Keratinocyte (primary cell): ENCODE measurements at regions not wholly inside any gene's neighbourhood (a gene's known extent, or its start where the extent isn't known, plus 50 kb on each side); places are given as distances from the start of the nearest gene placed in this dataset.

Experiments used
- DNase-seq: peaks from one replicate; pipeline ENCODE4 v3.0.0-alpha.2; 2011; ENCODE audit warnings: low read depth, missing footprints, low spot score
- FAIRE-seq: peaks from 2 replicates; lab custom pipeline; 2011; peaks lifted over from hg19 to GRCh38; lab: Jason Lieb, UNC
- H2AFZ ChIP-seq: 2 replicates; pipeline ENCODE4 v1.6.0; 2012; ENCODE audit warnings: low read length, control low read depth, inconsistent platforms; ENCODE audit not compliant: control insufficient read depth
- H3K27ac ChIP-seq: 2 replicates; pipeline ENCODE4 v1.5.1; 2011; ENCODE audit warnings: low read length; ENCODE audit not compliant: control insufficient read depth, insufficient read depth
- H3K27me3 ChIP-seq: 3 replicates; pipeline ENCODE4 v1.6.0; 2011; ENCODE audit warnings: low read length; ENCODE audit not compliant: control insufficient read depth, insufficient read depth; ENCODE audit errors: extremely low read depth
- H3K36me3 ChIP-seq, 2 experiments: 2 replicates in 1 of 2; 3 replicates in 1 of 2; pipeline ENCODE4 v1.5.1; 2011; ENCODE audit warnings: low read length in 2 of 2, mild to moderate bottlenecking in 1 of 2; ENCODE audit not compliant: control insufficient read depth in 2 of 2, insufficient read depth in 2 of 2; ENCODE audit errors: extremely low read depth in 1 of 2
- H3K4me1 ChIP-seq: 3 replicates; pipeline ENCODE4 v1.5.1; 2011; ENCODE audit warnings: low read length; ENCODE audit not compliant: control insufficient read depth, insufficient read depth; ENCODE audit errors: extremely low read depth
- H3K4me2 ChIP-seq: 3 replicates; pipeline ENCODE4 v1.6.0; 2011; ENCODE audit warnings: low read depth, low read length; ENCODE audit not compliant: control insufficient read depth, insufficient read depth; ENCODE audit errors: extremely low read depth
- H3K4me3 ChIP-seq, 3 experiments: fragments of 200-600 bp in 1 of 3; sonication (generic) in 1 of 3; 2 replicates in 2 of 3; 3 replicates in 1 of 3; pipeline ENCODE4 v1.5.1; 2011 to 2016; ENCODE audit warnings: low read length in 3 of 3, mild to moderate bottlenecking in 3 of 3, control low read depth in 2 of 3, inconsistent platforms in 1 of 3, low read depth in 1 of 3, mixed read lengths in 1 of 3, mixed run types in 1 of 3, moderate library complexity in 1 of 3; ENCODE audit not compliant: control insufficient read depth in 2 of 3, insufficient read depth in 2 of 3; ENCODE audit errors: extremely low read depth in 1 of 3
- H3K79me2 ChIP-seq: 2 replicates; pipeline ENCODE4 v1.6.0; 2012; ENCODE audit warnings: low read length; ENCODE audit not compliant: control insufficient read depth, insufficient read depth
- H3K9ac ChIP-seq: 3 replicates; pipeline ENCODE4 v1.6.0; 2011; ENCODE audit warnings: low read length; ENCODE audit not compliant: control insufficient read depth, insufficient read depth; ENCODE audit errors: extremely low read depth
- H3K9me1 ChIP-seq: 3 replicates; pipeline ENCODE4 v1.6.0; 2011; ENCODE audit warnings: low read length; ENCODE audit not compliant: control insufficient read depth, insufficient read depth; ENCODE audit errors: extremely low read depth
- H3K9me3 ChIP-seq: 2 replicates; pipeline ENCODE4 v1.5.1; 2012; ENCODE audit warnings: low read depth, low read length; ENCODE audit not compliant: control insufficient read depth
- H4K20me1 ChIP-seq: 3 replicates; pipeline ENCODE4 v1.6.0; 2011; ENCODE audit warnings: low read length; ENCODE audit not compliant: control insufficient read depth, insufficient read depth; ENCODE audit errors: extremely low read depth
- EZH2 ChIP-seq: IDR thresholded peaks from one replicate; pipeline ENCODE4 v1.6.1; 2012; ENCODE audit warnings: inconsistent platforms, mild to moderate bottlenecking, low read length, moderate library complexity
- dilution Hi-C: fragments of 300-500 bp; cut with MboI; formaldehyde crosslinking; loops from one replicate; pipeline ENCODE4 v1.7.0; 2020; ENCODE audit warnings: low sequenced_read_pairs; ENCODE audit not compliant: extremely low pct_ligation_motif_present
- TF ChIP-seq, protein P1 (sequence below), 3 experiments: IDR thresholded peaks in 1 of 3; conservative IDR thresholded peaks in 1 of 3; optimal IDR thresholded peaks in 1 of 3; 2 replicates in 2 of 3; 3 replicates in 1 of 3; pipeline versions ENCODE3 to v1.5.1; 2011; ENCODE audit warnings: low read length in 3 of 3, mild to moderate bottlenecking in 3 of 3, moderate library complexity in 2 of 3, control low read depth in 1 of 3, inconsistent platforms in 1 of 3; ENCODE audit not compliant: insufficient read depth in 2 of 3; ENCODE audit errors: extremely low read depth in 1 of 3

DNA sequence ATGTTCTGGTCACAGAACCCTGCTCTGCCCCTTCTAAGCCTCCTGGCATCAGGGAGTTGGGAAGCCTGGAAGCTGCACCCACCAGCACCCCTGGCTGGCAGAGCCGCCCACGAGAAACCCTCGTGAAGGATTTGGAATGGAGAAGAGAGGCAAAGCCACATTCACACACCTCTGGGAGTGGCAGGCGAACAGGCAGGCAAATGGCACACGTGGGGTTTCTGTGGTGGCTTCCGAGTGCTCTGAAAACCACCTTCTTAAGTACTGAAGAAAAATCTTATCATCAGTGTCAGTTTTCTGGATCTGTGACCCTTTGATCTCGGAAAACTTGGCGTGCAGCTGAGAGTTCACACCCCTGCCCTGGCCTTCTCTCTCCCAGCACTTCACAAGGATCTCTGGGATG lies 442.2 kb upstream of the FRG1 start:
- Histone ChIP-seq H3K4me2 (no peak overlapping the region), H3K9me3 (peaks cover 18% of the 10 kb centered on the region), H3K27me3 (no peaks in the 10 kb centered on the region), H3K4me1 (no peaks in the 10 kb centered on the region), H3K36me3 (no peaks in the 10 kb centered on the region), H2AFZ (no peak overlapping the region), H3K27ac (no peak overlapping the region), H3K79me2 (no peaks in the 10 kb centered on the region), H4K20me1 (no peaks in the 10 kb centered on the region), H3K9ac (no peak overlapping the region), H3K4me3 (no peak overlapping the region), H3K9me1 (no peaks in the 10 kb centered on the region)
- FAIRE-seq (no peak), DNase-seq (no peak)
- dilution Hi-C loops: no loop called here
- TF ChIP-seq EZH2: no peak
- TF ChIP-seq, protein P1, sequence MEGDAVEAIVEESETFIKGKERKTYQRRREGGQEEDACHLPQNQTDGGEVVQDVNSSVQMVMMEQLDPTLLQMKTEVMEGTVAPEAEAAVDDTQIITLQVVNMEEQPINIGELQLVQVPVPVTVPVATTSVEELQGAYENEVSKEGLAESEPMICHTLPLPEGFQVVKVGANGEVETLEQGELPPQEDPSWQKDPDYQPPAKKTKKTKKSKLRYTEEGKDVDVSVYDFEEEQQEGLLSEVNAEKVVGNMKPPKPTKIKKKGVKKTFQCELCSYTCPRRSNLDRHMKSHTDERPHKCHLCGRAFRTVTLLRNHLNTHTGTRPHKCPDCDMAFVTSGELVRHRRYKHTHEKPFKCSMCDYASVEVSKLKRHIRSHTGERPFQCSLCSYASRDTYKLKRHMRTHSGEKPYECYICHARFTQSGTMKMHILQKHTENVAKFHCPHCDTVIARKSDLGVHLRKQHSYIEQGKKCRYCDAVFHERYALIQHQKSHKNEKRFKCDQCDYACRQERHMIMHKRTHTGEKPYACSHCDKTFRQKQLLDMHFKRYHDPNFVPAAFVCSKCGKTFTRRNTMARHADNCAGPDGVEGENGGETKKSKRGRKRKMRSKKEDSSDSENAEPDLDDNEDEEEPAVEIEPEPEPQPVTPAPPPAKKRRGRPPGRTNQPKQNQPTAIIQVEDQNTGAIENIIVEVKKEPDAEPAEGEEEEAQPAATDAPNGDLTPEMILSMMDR (optimal IDR thresholded peaks at IDR 0.05 in 1 of 3, IDR thresholded peaks at IDR 0.05 in 1 of 3, conservative IDR thresholded peaks at IDR 0.05 in 1 of 3; ENCODE audit: extremely low read depth in 1 of 3, insufficient read depth in 2 of 3, low read length in 3 of 3): no peak

DNA sequence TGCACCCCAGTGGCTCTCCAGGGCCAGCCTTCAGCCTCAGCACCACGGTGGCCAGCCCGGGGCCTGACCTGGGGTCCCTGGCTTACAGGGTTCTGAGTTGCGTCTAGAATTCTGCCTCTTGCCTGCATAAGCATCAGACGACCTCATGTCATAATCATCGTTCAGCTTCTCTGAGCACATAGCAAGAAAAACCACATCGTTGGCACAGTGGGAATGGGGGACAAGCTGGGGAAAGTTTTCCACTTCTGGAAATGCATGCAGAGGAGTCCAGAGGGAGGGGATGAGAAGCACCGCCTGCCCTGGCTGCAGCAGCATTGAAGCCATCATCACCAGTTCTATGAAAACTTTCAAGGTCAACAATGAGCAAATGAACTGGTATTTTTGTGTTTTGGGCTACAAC lies 441.0 kb upstream of the FRG1 start:
- no peak for DNase-seq
- no peak overlapping the region for H3K4me2 ChIP-seq
- H3K27ac ChIP-seq: no peak overlapping the region
- FAIRE-seq: no peak
- TF ChIP-seq EZH2: no peak
- TF ChIP-seq, protein P1 (optimal IDR thresholded peaks at IDR 0.05 in 1 of 3, IDR thresholded peaks at IDR 0.05 in 1 of 3, conservative IDR thresholded peaks at IDR 0.05 in 1 of 3; ENCODE audit: extremely low read depth in 1 of 3, insufficient read depth in 2 of 3, low read length in 3 of 3): no peak
- H4K20me1 ChIP-seq: no peaks in the 10 kb centered on the region
- H2AFZ ChIP-seq: no peak overlapping the region
- H3K9ac ChIP-seq: no peak overlapping the region
- H3K27me3 ChIP-seq: no peaks in the 10 kb centered on the region
- H3K79me2 ChIP-seq: no peaks in the 10 kb centered on the region
- no peaks in the 10 kb centered on the region for H3K9me1 ChIP-seq
- no peaks in the 10 kb centered on the region for H3K36me3 ChIP-seq
- no peak overlapping the region for H3K4me3 ChIP-seq
- peaks cover 18% of the 10 kb centered on the region for H3K9me3 ChIP-seq
- no peaks in the 10 kb centered on the region for H3K4me1 ChIP-seq
- dilution Hi-C loops: no loop called here
